Right lobe of liver (tissue), 4 donors: ENCODE measurements at regions not wholly inside any gene's neighbourhood (a gene's known extent, or its start where the extent isn't known, plus 50 kb on each side); places are given as distances from the start of the nearest gene placed in this dataset.

Experiments used
- POLR2A ChIP-seq: fragments of 450-650 bp; IDR thresholded peaks from one replicate; pipeline ENCODE4 v1.6.1; 2017; ENCODE audit warnings: antibody characterized with exemption, mild to moderate bottlenecking
- TF ChIP-seq, protein P1 (sequence below), 4 donors: fragments of 200-600 bp in 3 of 4; fragments of 450-650 bp in 1 of 4; IDR thresholded peaks; one replicate each; pipeline versions ENCODE4 v1.5.1 to v1.8.0; 2016 to 2022; ENCODE audit warnings: antibody characterized with exemption in 4 of 4, mild to moderate bottlenecking in 2 of 4
- donor health status: DM: no; HTN: no; CAD: no.
- donor health status: DM: no; HTN: no; CAD: no.
- donor health status: DM: no; HTN: yes; CAD: no.

DNA sequence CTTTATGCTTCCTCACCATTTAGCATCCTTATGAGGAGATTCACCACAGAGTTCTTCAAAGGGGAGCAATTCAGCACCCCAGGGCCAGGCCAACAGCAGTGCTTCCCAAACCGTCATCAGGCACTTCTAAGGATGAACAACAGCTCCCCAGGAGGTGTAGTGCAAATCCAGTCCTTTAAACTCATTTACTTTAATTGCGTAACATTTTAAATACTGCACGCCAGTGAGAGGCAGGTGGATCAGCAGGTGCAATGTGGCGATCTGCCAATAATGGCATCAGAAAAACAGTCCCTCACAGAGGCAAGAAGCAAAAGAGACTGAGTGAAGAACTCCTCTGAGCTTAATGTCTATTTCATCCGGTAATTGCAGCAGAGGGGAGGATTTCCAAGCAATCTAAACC lies 770.9 kb upstream of the FOXG1 start:
- TF ChIP-seq, protein P1, sequence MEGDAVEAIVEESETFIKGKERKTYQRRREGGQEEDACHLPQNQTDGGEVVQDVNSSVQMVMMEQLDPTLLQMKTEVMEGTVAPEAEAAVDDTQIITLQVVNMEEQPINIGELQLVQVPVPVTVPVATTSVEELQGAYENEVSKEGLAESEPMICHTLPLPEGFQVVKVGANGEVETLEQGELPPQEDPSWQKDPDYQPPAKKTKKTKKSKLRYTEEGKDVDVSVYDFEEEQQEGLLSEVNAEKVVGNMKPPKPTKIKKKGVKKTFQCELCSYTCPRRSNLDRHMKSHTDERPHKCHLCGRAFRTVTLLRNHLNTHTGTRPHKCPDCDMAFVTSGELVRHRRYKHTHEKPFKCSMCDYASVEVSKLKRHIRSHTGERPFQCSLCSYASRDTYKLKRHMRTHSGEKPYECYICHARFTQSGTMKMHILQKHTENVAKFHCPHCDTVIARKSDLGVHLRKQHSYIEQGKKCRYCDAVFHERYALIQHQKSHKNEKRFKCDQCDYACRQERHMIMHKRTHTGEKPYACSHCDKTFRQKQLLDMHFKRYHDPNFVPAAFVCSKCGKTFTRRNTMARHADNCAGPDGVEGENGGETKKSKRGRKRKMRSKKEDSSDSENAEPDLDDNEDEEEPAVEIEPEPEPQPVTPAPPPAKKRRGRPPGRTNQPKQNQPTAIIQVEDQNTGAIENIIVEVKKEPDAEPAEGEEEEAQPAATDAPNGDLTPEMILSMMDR (IDR thresholded peaks at IDR 0.05), result no peak
- TF ChIP-seq POLR2A, result no peak
